H9 (cell line): ENCODE measurements at regions not wholly inside any gene's neighbourhood (a gene's known extent, or its start where the extent isn't known, plus 50 kb on each side); places are given as distances from the start of the nearest gene placed in this dataset.

ENCODE experiments used
- DNase-seq: peaks from one replicate; pipeline ENCODE4 v3.0.0-alpha.2; 2017
- H2AFZ ChIP-seq: one replicate; pipeline ENCODE4 v1.6.1; 2013; ENCODE audit warnings: mild to moderate bottlenecking, low read length, control low read depth, moderate library complexity
- H2AK5ac ChIP-seq: 2 replicates; pipeline ENCODE4 v1.6.1; 2013; ENCODE audit warnings: low read length, control low read depth, mixed read lengths; ENCODE audit not compliant: insufficient read length
- H2BK120ac ChIP-seq: one replicate; pipeline ENCODE4 v1.6.1; 2013; ENCODE audit warnings: low read depth, mild to moderate bottlenecking, low read length, control low read depth, inconsistent platforms; ENCODE audit not compliant: poor library complexity, severe bottlenecking
- H2BK12ac ChIP-seq: 2 replicates; pipeline ENCODE4 v1.6.1; 2013; ENCODE audit warnings: low read length, control low read depth, mixed read lengths, low read depth; ENCODE audit not compliant: insufficient read length
- H2BK15ac ChIP-seq: 2 replicates; pipeline ENCODE4 v1.6.1; 2013; ENCODE audit warnings: low read depth, low read length, control low read depth
- H2BK20ac ChIP-seq: one replicate; pipeline ENCODE4 v1.6.1; 2013; ENCODE audit warnings: low read depth, mild to moderate bottlenecking, low read length, control low read depth, inconsistent platforms; ENCODE audit not compliant: poor library complexity, severe bottlenecking
- H2BK5ac ChIP-seq: 2 replicates; pipeline ENCODE4 v1.6.1; 2013; ENCODE audit warnings: low read length, control low read depth, mixed read lengths; ENCODE audit not compliant: insufficient read length
- H3K14ac ChIP-seq: 2 replicates; pipeline ENCODE4 v1.6.1; 2013; ENCODE audit warnings: low read length, control low read depth; ENCODE audit not compliant: insufficient read depth
- H3K18ac ChIP-seq: 2 replicates; pipeline ENCODE4 v1.6.1; 2013; ENCODE audit warnings: low read depth, mild to moderate bottlenecking, mixed read lengths, low read length, control low read depth; ENCODE audit not compliant: insufficient read length
- H3K23ac ChIP-seq: 2 replicates; pipeline ENCODE4 v1.6.1; 2013; ENCODE audit warnings: low read length, control low read depth, mixed read lengths, low read depth; ENCODE audit not compliant: insufficient read length
- H3K23me2 ChIP-seq: 2 replicates; pipeline ENCODE4 v1.6.1; 2013; ENCODE audit warnings: low read depth, mild to moderate bottlenecking, mixed read lengths, low read length, control low read depth; ENCODE audit not compliant: insufficient read length, poor library complexity, severe bottlenecking
- H3K27ac ChIP-seq: 2 replicates; pipeline ENCODE4 v1.5.1; 2013; ENCODE audit warnings: low read length, control low read depth, mixed read lengths, low read depth; ENCODE audit not compliant: insufficient read length
- H3K27me3 ChIP-seq: 2 replicates; pipeline ENCODE4 v1.6.1; 2013; ENCODE audit warnings: low read length, control low read depth, inconsistent platforms; ENCODE audit not compliant: insufficient read depth
- H3K4ac ChIP-seq: 2 replicates; pipeline ENCODE4 v1.6.1; 2013; ENCODE audit warnings: low read depth, mild to moderate bottlenecking, control low read depth, inconsistent platforms, low read length, moderate library complexity
- H3K4me1 ChIP-seq: 2 replicates; pipeline ENCODE4 v1.6.1; 2013; ENCODE audit warnings: low read length, control low read depth, inconsistent platforms; ENCODE audit not compliant: insufficient read depth
- H3K4me2 ChIP-seq: 2 replicates; pipeline ENCODE4 v1.6.1; 2013; ENCODE audit warnings: low read length, control low read depth, mixed read lengths; ENCODE audit not compliant: insufficient read length, insufficient read depth
- H3K56ac ChIP-seq: 2 replicates; pipeline ENCODE4 v1.6.1; 2013; ENCODE audit warnings: low read depth, mild to moderate bottlenecking, mixed read lengths, low read length, control low read depth; ENCODE audit not compliant: insufficient read length
- H3K79me1 ChIP-seq: 2 replicates; pipeline ENCODE4 v1.6.1; 2013; ENCODE audit warnings: low read depth, mild to moderate bottlenecking, moderate library complexity, low read length, control low read depth, inconsistent platforms; ENCODE audit not compliant: insufficient read depth, poor library complexity, severe bottlenecking
- H3K79me2 ChIP-seq: 2 replicates; pipeline ENCODE4 v1.6.1; 2013; ENCODE audit warnings: low read length, control low read depth, inconsistent platforms; ENCODE audit not compliant: insufficient read depth
- H3K9ac ChIP-seq: 2 replicates; pipeline ENCODE4 v1.6.1; 2013; ENCODE audit warnings: low read length, control low read depth, mixed read lengths; ENCODE audit not compliant: insufficient read length; ENCODE audit errors: extremely low read depth
- H3K9me3 ChIP-seq: one replicate; pipeline ENCODE4 v1.6.1; 2013; ENCODE audit warnings: low read depth, low read length, inconsistent platforms; ENCODE audit not compliant: control insufficient read depth
- H3T11ph ChIP-seq: one replicate; pipeline ENCODE4 v1.6.1; 2013; ENCODE audit warnings: mild to moderate bottlenecking, low read length, control low read depth, inconsistent platforms
- H4K20me1 ChIP-seq: one replicate; pipeline ENCODE4 v1.6.1; 2013; ENCODE audit not compliant: control insufficient read depth, insufficient read length, insufficient read depth
- H4K5ac ChIP-seq: 2 replicates; pipeline ENCODE4 v1.6.1; 2013; ENCODE audit warnings: low read depth, mild to moderate bottlenecking, mixed read lengths, low read length, control low read depth; ENCODE audit not compliant: insufficient read length
- H4K8ac ChIP-seq: replicated peaks from 2 replicates; pipeline ENCODE4 v1.6.1; 2013; ENCODE audit warnings: low read length, control low read depth, mixed read lengths, low read depth; ENCODE audit not compliant: insufficient read length
- H4K91ac ChIP-seq: 2 replicates; pipeline ENCODE4 v1.6.1; 2013; ENCODE audit warnings: low read depth, mild to moderate bottlenecking, moderate library complexity, mixed read lengths, low read length, control low read depth; ENCODE audit not compliant: insufficient read length
- H3K27ac Mint-ChIP-seq, 3 experiments: 2 replicates in 2 of 3; 3 replicates in 1 of 3; pipeline ENCODE4 v1.8.0; 2020 to 2021; ENCODE audit warnings: mixed read lengths in 3 of 3, mild to moderate bottlenecking in 1 of 3, moderate library complexity in 1 of 3
- H3K27me3 Mint-ChIP-seq: 2 replicates; pipeline ENCODE4 v1.8.0; 2021; ENCODE audit warnings: low read depth, mild to moderate bottlenecking, moderate library complexity, mixed read lengths
- H3K36me3 Mint-ChIP-seq, 3 experiments: 2 replicates in 2 of 3; 3 replicates in 1 of 3; pipeline ENCODE4 v1.8.0; 2020 to 2021; ENCODE audit warnings: low read depth in 3 of 3, mixed read lengths in 3 of 3; ENCODE audit not compliant: insufficient read depth in 1 of 3
- H3K4me1 Mint-ChIP-seq, 2 experiments: 2 replicates each; pipeline ENCODE4 v1.8.0; 2020; ENCODE audit warnings: mixed read lengths in 2 of 2
- H3K4me3 Mint-ChIP-seq, 2 experiments: 2 replicates in 1 of 2; 3 replicates in 1 of 2; pipeline ENCODE4 v1.8.0; 2020 to 2021; ENCODE audit warnings: mild to moderate bottlenecking in 2 of 2, mixed read lengths in 2 of 2, moderate library complexity in 1 of 2
- H3K9me3 Mint-ChIP-seq, 2 experiments: 2 replicates in 1 of 2; 3 replicates in 1 of 2; pipeline ENCODE4 v1.8.0; 2020; ENCODE audit warnings: mild to moderate bottlenecking in 2 of 2, mixed read lengths in 2 of 2, moderate library complexity in 1 of 2
- CTCF ChIP-seq: fragments of 200-600 bp; sonication (generic); conservative IDR thresholded peaks from 3 replicates; pipeline ENCODE4 v1.8.0; 2021; ENCODE audit warnings: antibody characterized with exemption, mild to moderate bottlenecking
- WGBS: extraction: QIAGEN DNeasy Blood & Tissue Kit; methylation state at CpG from one replicate; pipeline ENCODE4 v1.1.7; 2013; ENCODE audit warnings: missing lambda C conversion rate, low lambda C conversion rate, mixed read lengths; ENCODE audit not compliant: insufficient read length; ENCODE audit errors: extremely low coverage; 5-methylcytosine and 5-hydroxymethylcytosine counted together

DNA sequence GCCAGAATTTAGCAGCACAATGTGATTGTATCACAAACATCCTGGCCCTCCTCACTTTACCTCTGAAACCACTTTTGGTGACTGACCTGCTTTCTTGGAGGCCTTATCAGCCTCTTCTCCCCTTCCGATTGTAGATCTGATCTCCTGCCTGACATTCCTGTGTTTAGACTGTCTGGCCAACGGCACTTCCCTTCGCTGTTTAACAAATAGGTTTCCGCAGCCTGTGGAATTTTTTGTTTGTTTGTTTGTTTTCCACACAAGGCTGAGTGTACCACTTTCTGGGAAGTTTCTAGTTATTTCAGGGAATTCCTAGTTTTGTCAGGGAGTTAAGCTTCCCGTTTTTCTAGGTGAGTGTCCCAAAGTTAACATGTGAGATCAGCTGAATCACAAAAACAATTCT lies 65.9 kb upstream of the CDKN3 start:
- Histone ChIP-seq H3K79me2 (no peaks in the 10 kb centered on the region), H3K9ac (no peak overlapping the region), H3K79me1 (no peaks in the 10 kb centered on the region), H2AK5ac (no peak overlapping the region), H3K23ac (no peak overlapping the region), H3K27ac (no peak overlapping the region), H2BK5ac (no peak overlapping the region), H2BK15ac (no peak overlapping the region), H3K27me3 (no peaks in the 10 kb centered on the region), H3K4me1 (no peaks in the 10 kb centered on the region), H3K56ac (no peak overlapping the region), H2AFZ (no peak overlapping the region), H2BK20ac (no peak overlapping the region), H2BK12ac (no peak overlapping the region), H4K91ac (no peak overlapping the region), H3K18ac (no peak overlapping the region), H4K5ac (no peak overlapping the region), H2BK120ac (no peak overlapping the region), H4K8ac (no peak overlapping the region), H3K14ac (no peak overlapping the region), H4K20me1 (no peaks in the 10 kb centered on the region), H3K4me2 (no peak overlapping the region), H3K4ac (no peak overlapping the region), H3K23me2 (no peaks in the 10 kb centered on the region), H3K9me3 (no peaks in the 10 kb centered on the region), H3T11ph (no peak overlapping the region)
- Mint-ChIP-seq H3K4me3 (no peak overlapping the region), H3K9me3 (no peaks in the 10 kb centered on the region; a peak in 1 of 5 replicates), H3K36me3 (no peaks in the 10 kb centered on the region), H3K4me1 (peaks cover 7 to 11% of the 10 kb centered on the region in 2 experiments), H3K27ac (no peak overlapping the region), H3K27me3 (no peaks in the 10 kb centered on the region; the same call in 1 of the 2 replicates)
- DNase-seq = no peak
- TF ChIP-seq CTCF = no peak
- WGBS = no CpG with 5 or more reads among the region's 5 CpGs
